ENCODE measurements at regions not wholly inside any gene's neighbourhood (a gene's known extent, or its start where the extent isn't known, plus 50 kb on each side); places are given as distances from the start of the nearest gene placed in this dataset.
"Not testable (repeated sequence)": the region's sequence is repeated elsewhere in the genome, so short reads cannot be mapped to it uniquely, and the experiment has no call there.

DNA sequence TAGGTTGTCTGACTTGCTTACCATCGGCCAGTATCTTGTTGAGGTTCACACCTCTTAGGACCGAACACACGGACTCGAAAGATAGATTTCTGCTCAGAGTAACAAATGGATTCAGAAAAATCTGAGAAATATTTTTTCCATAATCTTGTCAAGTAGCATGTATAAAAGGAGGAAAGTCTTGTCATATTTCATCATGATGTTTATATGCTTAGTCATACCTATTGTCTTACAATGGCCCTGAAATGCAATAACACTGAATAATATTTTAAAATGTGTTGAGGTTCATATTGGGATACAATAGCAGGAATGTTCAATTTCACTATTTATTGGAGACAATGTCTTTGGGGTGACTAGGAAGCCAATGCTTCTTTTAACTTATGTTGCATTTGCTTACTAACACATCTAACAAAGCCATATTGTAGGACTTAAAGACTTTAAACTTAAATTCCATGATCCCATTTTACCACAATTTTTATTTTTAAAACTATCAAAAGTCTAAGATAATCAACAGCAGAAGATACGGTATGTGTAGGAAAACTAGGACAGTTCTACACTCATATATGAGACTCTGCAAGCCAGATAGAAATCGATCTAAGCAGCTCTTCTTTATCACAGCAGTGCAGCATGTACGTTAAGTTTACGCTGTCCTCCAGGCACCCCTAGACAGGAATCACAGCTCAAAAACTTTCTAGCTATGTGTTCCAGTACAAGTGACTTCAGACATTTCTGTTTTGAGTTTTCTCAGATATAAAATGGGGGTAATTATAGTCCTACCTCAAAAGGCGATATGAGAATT is 135.7 kb upstream of the CAV2 start:
- H3K27ac ChIP-seq (ENCODE audit: insufficient read depth in 1 of 2, low read depth in 1 of 2, low read length in 2 of 2, poor library complexity in 1 of 2, severe bottlenecking in 2 of 2) = no peak overlapping the region
- POLR2A ChIA-PET = no interaction called here
- DNase-seq = no peak
- H3K9me3 ChIP-seq (ENCODE audit: control extremely low read depth in 1 of 5, control insufficient read depth in 4 of 5, insufficient read depth in 2 of 5, low read depth in 1 of 5, low read length in 4 of 5) = no peaks in the 10 kb centered on the region
- 100% methylated on average over 4 of the region's 9 CpGs for WGBS (ENCODE audit: insufficient coverage)
- no peak overlapping the region for H3K4me3 ChIP-seq (ENCODE audit: control insufficient read depth in 1 of 7, extremely low read depth in 1 of 7, insufficient read depth in 4 of 7, low read depth in 2 of 7, low read length in 6 of 7)
- CTCF ChIA-PET = interaction anchor here (1.2 kb wide), 1 partner anchor 10 kb away, joined by 3 read pairs; no protein-coding TSS in a partner anchor
- H3K4me1 ChIP-seq (ENCODE audit: control extremely low read depth in 1 of 4, control insufficient read depth in 4 of 4, insufficient read depth in 4 of 4, low read length in 3 of 4) = no peaks in the 10 kb centered on the region
- no peaks in the 10 kb centered on the region for H3K27me3 ChIP-seq (replicated peaks in 2 of 5; ENCODE audit: control insufficient read depth in 4 of 5, insufficient read depth in 5 of 5, low read length in 4 of 5)
- H3K36me3 ChIP-seq (ENCODE audit: control insufficient read depth in 4 of 4, insufficient read depth in 4 of 4, low read length in 3 of 4) = no peaks in the 10 kb centered on the region

DNA sequence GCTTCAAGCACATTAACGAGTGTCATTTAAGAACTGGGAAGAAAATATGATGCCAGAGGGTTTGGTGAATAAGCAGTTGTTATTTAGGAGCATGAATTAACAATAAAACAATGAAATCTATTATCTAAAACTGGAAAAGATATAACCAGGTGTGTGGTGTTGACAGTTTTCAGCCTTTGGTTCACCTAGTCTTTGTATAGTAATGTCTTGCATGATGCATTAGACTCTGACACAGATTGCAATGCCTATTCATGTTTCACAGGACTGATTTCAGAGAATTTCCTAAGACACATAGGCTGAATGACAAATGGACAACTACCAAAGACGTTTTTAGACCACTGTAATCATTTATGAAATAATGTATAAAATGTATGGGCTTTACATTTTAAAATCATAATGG is 135.1 kb upstream of the CAV2 start:
- H3K9me3 ChIP-seq (ENCODE audit: control extremely low read depth in 1 of 5, control insufficient read depth in 4 of 5, insufficient read depth in 2 of 5, low read depth in 1 of 5, low read length in 4 of 5) = no peaks in the 10 kb centered on the region
- DNase-seq = no peak
- WGBS (ENCODE audit: insufficient coverage) = no CpG with 5 or more reads among the region's 2 CpGs
- H3K36me3 ChIP-seq (ENCODE audit: control insufficient read depth in 4 of 4, insufficient read depth in 4 of 4, low read length in 3 of 4) = no peaks in the 10 kb centered on the region
- H3K4me1 ChIP-seq (ENCODE audit: control extremely low read depth in 1 of 4, control insufficient read depth in 4 of 4, insufficient read depth in 4 of 4, low read length in 3 of 4) = no peaks in the 10 kb centered on the region
- H3K27ac ChIP-seq (ENCODE audit: insufficient read depth in 1 of 2, low read depth in 1 of 2, low read length in 2 of 2, poor library complexity in 1 of 2, severe bottlenecking in 2 of 2) = no peak overlapping the region
- POLR2A ChIA-PET = no interaction called here
- no peaks in the 10 kb centered on the region for H3K27me3 ChIP-seq (replicated peaks in 2 of 5; ENCODE audit: control insufficient read depth in 4 of 5, insufficient read depth in 5 of 5, low read length in 4 of 5)
- no peak overlapping the region for H3K4me3 ChIP-seq (ENCODE audit: control insufficient read depth in 1 of 7, extremely low read depth in 1 of 7, insufficient read depth in 4 of 7, low read depth in 2 of 7, low read length in 6 of 7)
- CTCF ChIA-PET = interaction anchor here (1.2 kb wide), 1 partner anchor 10 kb away, joined by 3 read pairs; no protein-coding TSS in a partner anchor

DNA sequence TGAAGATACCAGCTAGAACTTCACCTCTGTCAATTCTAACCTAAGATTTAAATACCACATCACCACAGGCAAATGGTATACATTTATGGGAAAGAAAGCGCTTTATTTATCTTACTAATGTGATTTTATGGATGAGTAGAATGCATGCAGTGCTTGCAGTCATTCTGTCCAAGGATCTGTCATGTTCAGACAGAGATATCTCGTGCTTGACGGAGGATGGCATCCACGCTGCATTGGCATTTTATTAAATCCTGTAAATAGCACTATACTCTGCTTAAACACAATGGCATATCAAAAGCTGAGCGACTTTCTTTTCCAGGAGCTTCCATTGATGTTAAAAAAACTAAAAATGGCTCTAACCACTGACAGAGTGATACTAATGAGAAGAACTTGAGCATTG is 133.7 kb upstream of the CAV2 start:
- 100% methylated on average over 1 of the region's 5 CpGs for WGBS (ENCODE audit: insufficient coverage)
- Histone ChIP-seq H3K4me3 (ENCODE audit: control insufficient read depth in 1 of 7, extremely low read depth in 1 of 7, insufficient read depth in 4 of 7, low read depth in 2 of 7, low read length in 6 of 7) (no peak overlapping the region), H3K4me1 (ENCODE audit: control extremely low read depth in 1 of 4, control insufficient read depth in 4 of 4, insufficient read depth in 4 of 4, low read length in 3 of 4) (no peaks in the 10 kb centered on the region), H3K36me3 (ENCODE audit: control insufficient read depth in 4 of 4, insufficient read depth in 4 of 4, low read length in 3 of 4) (no peaks in the 10 kb centered on the region), H3K27ac (ENCODE audit: insufficient read depth in 1 of 2, low read depth in 1 of 2, low read length in 2 of 2, poor library complexity in 1 of 2, severe bottlenecking in 2 of 2) (no peak overlapping the region), H3K9me3 (ENCODE audit: control extremely low read depth in 1 of 5, control insufficient read depth in 4 of 5, insufficient read depth in 2 of 5, low read depth in 1 of 5, low read length in 4 of 5) (peaks cover 0 to 1% (median 0%) of the 10 kb centered on the region in 5 experiments), H3K27me3 (replicated peaks in 2 of 5; ENCODE audit: control insufficient read depth in 4 of 5, insufficient read depth in 5 of 5, low read length in 4 of 5) (no peaks in the 10 kb centered on the region)
- ChIA-PET CTCF (no interaction called here), POLR2A (no interaction called here)
- DNase-seq = no peak

DNA sequence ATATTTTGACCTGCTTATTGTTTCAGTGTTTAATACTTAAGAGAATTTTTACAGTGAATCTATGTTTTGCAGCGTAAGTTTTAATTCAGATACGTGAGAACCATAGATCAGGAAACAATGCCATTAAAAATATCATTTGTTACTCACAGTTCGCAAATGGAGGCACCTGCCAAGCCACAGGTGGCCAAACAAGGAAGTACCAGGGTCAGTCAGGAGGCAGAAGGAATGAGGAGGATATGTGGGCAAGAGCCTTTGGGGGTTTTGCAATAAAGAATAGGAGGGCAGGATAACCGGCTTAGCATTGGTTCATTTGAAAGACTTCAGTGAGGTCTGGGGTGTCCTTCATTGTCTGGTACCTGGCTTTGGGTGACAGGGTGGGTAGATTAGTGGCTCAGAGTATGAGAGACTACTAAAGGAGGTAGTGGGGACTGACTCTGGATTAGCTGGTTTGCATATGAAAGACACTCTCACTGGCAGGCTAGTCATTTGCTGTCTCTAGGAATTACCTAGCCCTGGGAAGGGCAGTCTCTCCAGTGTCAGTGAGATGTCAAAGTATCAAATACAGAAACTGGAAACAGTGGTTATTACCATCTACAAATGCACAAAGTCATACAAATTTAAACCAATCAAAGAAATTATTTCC is 132.2 kb upstream of the CAV2 start:
- 69% methylated on average over 2 of the region's 4 CpGs for WGBS (ENCODE audit: insufficient coverage)
- ChIA-PET CTCF (interaction anchor here (0.7 kb wide), 1 partner anchor 1348 kb away, joined by 3 read pairs; no protein-coding TSS in a partner anchor), POLR2A (no interaction called here)
- DNase-seq = no peak
- H3K36me3 ChIP-seq (ENCODE audit: control insufficient read depth in 4 of 4, insufficient read depth in 4 of 4, low read length in 3 of 4) = no peaks in the 10 kb centered on the region
- H3K27me3 ChIP-seq (replicated peaks in 2 of 5; ENCODE audit: control insufficient read depth in 4 of 5, insufficient read depth in 5 of 5, low read length in 4 of 5) = no peaks in the 10 kb centered on the region
- H3K4me1 ChIP-seq (ENCODE audit: control extremely low read depth in 1 of 4, control insufficient read depth in 4 of 4, insufficient read depth in 4 of 4, low read length in 3 of 4) = no peaks in the 10 kb centered on the region
- no peak overlapping the region for H3K4me3 ChIP-seq (ENCODE audit: control insufficient read depth in 1 of 7, extremely low read depth in 1 of 7, insufficient read depth in 4 of 7, low read depth in 2 of 7, low read length in 6 of 7)
- H3K27ac ChIP-seq (ENCODE audit: insufficient read depth in 1 of 2, low read depth in 1 of 2, low read length in 2 of 2, poor library complexity in 1 of 2, severe bottlenecking in 2 of 2) = no peak overlapping the region
- peaks cover 0 to 5% (median 0%) of the 10 kb centered on the region in 5 experiments for H3K9me3 ChIP-seq (ENCODE audit: control extremely low read depth in 1 of 5, control insufficient read depth in 4 of 5, insufficient read depth in 2 of 5, low read depth in 1 of 5, low read length in 4 of 5)

DNA sequence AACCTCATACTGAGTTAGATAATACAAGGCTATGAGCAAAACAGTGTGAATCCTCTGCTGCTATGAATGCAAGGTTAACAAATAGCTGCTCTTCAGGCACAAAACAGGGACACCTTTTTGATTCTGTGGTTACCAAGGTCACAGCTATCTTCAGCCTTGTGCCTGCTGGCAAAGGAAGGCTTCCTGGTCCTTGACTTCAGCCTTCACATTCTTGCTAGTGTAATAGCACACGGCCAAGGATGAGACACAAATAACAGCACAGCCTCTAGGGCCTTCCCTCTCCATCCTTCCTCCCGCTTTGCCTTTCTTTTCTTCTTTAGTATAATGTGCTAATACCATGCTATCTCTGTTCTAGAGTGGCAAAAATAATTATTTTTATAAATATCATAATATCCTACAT is 130.6 kb upstream of the CAV2 start:
- CTCF ChIA-PET = no interaction called here
- Histone ChIP-seq H3K27ac (ENCODE audit: insufficient read depth in 1 of 2, low read depth in 1 of 2, low read length in 2 of 2, poor library complexity in 1 of 2, severe bottlenecking in 2 of 2) (no peak overlapping the region), H3K9me3 (ENCODE audit: control extremely low read depth in 1 of 5, control insufficient read depth in 4 of 5, insufficient read depth in 2 of 5, low read depth in 1 of 5, low read length in 4 of 5) (peaks cover 0 to 5% (median 0%) of the 10 kb centered on the region in 5 experiments), H3K27me3 (replicated peaks in 2 of 5; ENCODE audit: control insufficient read depth in 4 of 5, insufficient read depth in 5 of 5, low read length in 4 of 5) (no peaks in the 10 kb centered on the region), H3K4me3 (ENCODE audit: control insufficient read depth in 1 of 7, extremely low read depth in 1 of 7, insufficient read depth in 4 of 7, low read depth in 2 of 7, low read length in 6 of 7) (no peak overlapping the region), H3K4me1 (ENCODE audit: control extremely low read depth in 1 of 4, control insufficient read depth in 4 of 4, insufficient read depth in 4 of 4, low read length in 3 of 4) (no peaks in the 10 kb centered on the region), H3K36me3 (ENCODE audit: control insufficient read depth in 4 of 4, insufficient read depth in 4 of 4, low read length in 3 of 4) (no peaks in the 10 kb centered on the region)
- no peak for DNase-seq
- WGBS (ENCODE audit: insufficient coverage) = no CpG with 5 or more reads among the region's 2 CpGs
- POLR2A ChIA-PET = interaction anchor here (0.7 kb wide), 1 partner anchor 821 kb away, joined by 4 read pairs; no protein-coding TSS in a partner anchor

- WGBS (ENCODE audit: insufficient coverage) = 94% methylated on average over 7 of the region's 7 CpGs
- H3K4me1 ChIP-seq (ENCODE audit: control extremely low read depth in 1 of 4, control insufficient read depth in 4 of 4, insufficient read depth in 4 of 4, low read length in 3 of 4); DNase-seq; POLR2A ChIA-PET; H3K27me3 ChIP-seq (replicated peaks in 2 of 5; ENCODE audit: control insufficient read depth in 4 of 5, insufficient read depth in 5 of 5, low read length in 4 of 5); H3K9me3 ChIP-seq (ENCODE audit: control extremely low read depth in 1 of 5, control insufficient read depth in 4 of 5, insufficient read depth in 2 of 5, low read depth in 1 of 5, low read length in 4 of 5); CTCF ChIA-PET; H3K27ac ChIP-seq (ENCODE audit: insufficient read depth in 1 of 2, low read depth in 1 of 2, low read length in 2 of 2, poor library complexity in 1 of 2, severe bottlenecking in 2 of 2); H3K36me3 ChIP-seq (ENCODE audit: control insufficient read depth in 4 of 4, insufficient read depth in 4 of 4, low read length in 3 of 4); H3K4me3 ChIP-seq (ENCODE audit: control insufficient read depth in 1 of 7, extremely low read depth in 1 of 7, insufficient read depth in 4 of 7, low read depth in 2 of 7, low read length in 6 of 7): not testable (repeated sequence)
These were observed 128.0 kb upstream of the CAV2 start for GRCh38 chr7:116371536-116371935.

DNA sequence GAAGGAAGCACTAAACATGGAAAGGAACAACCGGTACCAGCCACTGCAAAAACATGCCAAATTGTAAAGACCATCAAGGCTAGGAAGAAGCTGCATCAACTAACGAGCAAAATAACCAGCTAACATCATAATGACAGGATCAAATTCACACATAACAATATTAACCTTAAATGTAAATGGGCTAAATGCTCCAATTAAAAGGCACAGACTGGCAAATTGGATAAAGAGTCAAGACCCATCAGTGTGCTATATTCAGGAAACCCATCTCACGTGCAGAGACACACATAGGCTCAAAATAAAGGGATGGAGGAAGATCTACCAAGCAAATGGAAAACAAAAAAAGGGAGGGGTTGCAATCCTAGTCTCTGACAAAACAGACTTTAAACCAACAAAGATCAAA is 126.3 kb upstream of the CAV2 start:
- H3K4me3 ChIP-seq (ENCODE audit: control insufficient read depth in 1 of 7, extremely low read depth in 1 of 7, insufficient read depth in 4 of 7, low read depth in 2 of 7, low read length in 6 of 7); H3K4me1 ChIP-seq (ENCODE audit: control extremely low read depth in 1 of 4, control insufficient read depth in 4 of 4, insufficient read depth in 4 of 4, low read length in 3 of 4); CTCF ChIA-PET; H3K9me3 ChIP-seq (ENCODE audit: control extremely low read depth in 1 of 5, control insufficient read depth in 4 of 5, insufficient read depth in 2 of 5, low read depth in 1 of 5, low read length in 4 of 5); DNase-seq; H3K27me3 ChIP-seq (replicated peaks in 2 of 5; ENCODE audit: control insufficient read depth in 4 of 5, insufficient read depth in 5 of 5, low read length in 4 of 5); POLR2A ChIA-PET; H3K27ac ChIP-seq (ENCODE audit: insufficient read depth in 1 of 2, low read depth in 1 of 2, low read length in 2 of 2, poor library complexity in 1 of 2, severe bottlenecking in 2 of 2); H3K36me3 ChIP-seq (ENCODE audit: control insufficient read depth in 4 of 4, insufficient read depth in 4 of 4, low read length in 3 of 4): not testable (repeated sequence)
- no CpG with 5 or more reads among the region's 3 CpGs for WGBS (ENCODE audit: insufficient coverage)

All from common myeloid progenitor, CD34-positive (primary cell).